ENCODE measurements at regions not wholly inside any gene's neighbourhood (a gene's known extent, or its start where the extent isn't known, plus 50 kb on each side); places are given as distances from the start of the nearest gene placed in this dataset.

GRCh38 chr3:59286791-59287531, 237.1 kb upstream of the CFAP20DC start:
- DNase-seq (no peak), ATAC-seq (ENCODE audit: low read depth) (peak; percentile 82)
- Mint-ChIP-seq H3K9me3 (no peaks in the 10 kb centered on the region), H3K4me3 (peak overlapping the region; percentile 7), H3K27me3 (no peaks in the 10 kb centered on the region), H3K4me1 (peaks cover 17% of the 10 kb centered on the region), H3K27ac (peak overlapping the region; percentile 39), H3K36me3 (no peaks in the 10 kb centered on the region)
- POLR2A ChIA-PET: no interaction called here

GRCh38 chr3:59285560-59285959, 235.7 kb upstream of the CFAP20DC start:
- Mint-ChIP-seq H3K4me3 (no peak overlapping the region), H3K27me3 (no peaks in the 10 kb centered on the region), H3K36me3 (no peaks in the 10 kb centered on the region), H3K4me1 (peaks cover 15% of the 10 kb centered on the region), H3K9me3 (no peaks in the 10 kb centered on the region), H3K27ac (no peak overlapping the region)
- ATAC-seq (ENCODE audit: low read depth) (no peak), DNase-seq (no peak)
- POLR2A ChIA-PET: no interaction called here

- no peaks in the 10 kb centered on the region for H3K36me3 Mint-ChIP-seq
- DNase-seq (no peak), ATAC-seq (ENCODE audit: low read depth) (no peak)
- H3K4me3 Mint-ChIP-seq: no peak overlapping the region
- H3K9me3 Mint-ChIP-seq: no peaks in the 10 kb centered on the region
- H3K4me1 Mint-ChIP-seq: peaks cover 12% of the 10 kb centered on the region
- H3K27me3 Mint-ChIP-seq: no peaks in the 10 kb centered on the region
- POLR2A ChIA-PET: no interaction called here
- no peak overlapping the region for H3K27ac Mint-ChIP-seq
These were observed 235.1 kb upstream of the CFAP20DC start for GRCh38 chr3:59284926-59285325.

- Mint-ChIP-seq H3K27ac (no peak overlapping the region), H3K9me3 (no peaks in the 10 kb centered on the region), H3K27me3 (peaks cover 3% of the 10 kb centered on the region), H3K4me1 (no peaks in the 10 kb centered on the region), H3K4me3 (no peak overlapping the region), H3K36me3 (no peaks in the 10 kb centered on the region)
- POLR2A ChIA-PET: no interaction called here
- ATAC-seq (ENCODE audit: low read depth) (no peak), DNase-seq (no peak)
These were observed 230.3 kb upstream of the CFAP20DC start for GRCh38 chr3:59280113-59280512.

- Mint-ChIP-seq H3K36me3 (no peaks in the 10 kb centered on the region), H3K4me1 (no peaks in the 10 kb centered on the region), H3K27ac (no peak overlapping the region), H3K4me3 (no peak overlapping the region), H3K27me3 (peaks cover 3% of the 10 kb centered on the region), H3K9me3 (no peaks in the 10 kb centered on the region)
- DNase-seq (no peak), ATAC-seq (ENCODE audit: low read depth) (no peak)
- POLR2A ChIA-PET: no interaction called here
These were observed 228.0 kb upstream of the CFAP20DC start for GRCh38 chr3:59277816-59278215.

GRCh38 chr3:59277201-59277600, 227.4 kb upstream of the CFAP20DC start:
- H3K36me3 Mint-ChIP-seq: no peaks in the 10 kb centered on the region
- peaks cover 3% of the 10 kb centered on the region for H3K27me3 Mint-ChIP-seq
- no peak for DNase-seq
- POLR2A ChIA-PET: no interaction called here
- no peak overlapping the region for H3K27ac Mint-ChIP-seq
- no peaks in the 10 kb centered on the region for H3K9me3 Mint-ChIP-seq
- no peak for ATAC-seq (ENCODE audit: low read depth)
- H3K4me1 Mint-ChIP-seq: no peaks in the 10 kb centered on the region
- no peak overlapping the region for H3K4me3 Mint-ChIP-seq

- Mint-ChIP-seq H3K27me3 (peaks cover 3% of the 10 kb centered on the region), H3K27ac (no peak overlapping the region), H3K4me1 (no peaks in the 10 kb centered on the region), H3K9me3 (no peaks in the 10 kb centered on the region), H3K36me3 (no peaks in the 10 kb centered on the region), H3K4me3 (no peak overlapping the region)
- ATAC-seq (ENCODE audit: low read depth) (no peak), DNase-seq (no peak)
- POLR2A ChIA-PET: no interaction called here
These were observed 224.2 kb upstream of the CFAP20DC start for GRCh38 chr3:59273976-59274375.

- Mint-ChIP-seq H3K4me3 (no peak overlapping the region), H3K27me3 (no peaks in the 10 kb centered on the region), H3K36me3 (no peaks in the 10 kb centered on the region), H3K27ac (no peak overlapping the region), H3K9me3 (no peaks in the 10 kb centered on the region), H3K4me1 (no peaks in the 10 kb centered on the region)
- POLR2A ChIA-PET: no interaction called here
- ATAC-seq (ENCODE audit: low read depth) (no peak), DNase-seq (no peak)
These were observed 222.1 kb upstream of the CFAP20DC start for GRCh38 chr3:59271971-59272370.

- POLR2A ChIA-PET: no interaction called here
- H3K9me3 Mint-ChIP-seq: no peaks in the 10 kb centered on the region
- no peak overlapping the region for H3K27ac Mint-ChIP-seq
- no peak for DNase-seq
- no peak overlapping the region for H3K4me3 Mint-ChIP-seq
- no peaks in the 10 kb centered on the region for H3K27me3 Mint-ChIP-seq
- no peaks in the 10 kb centered on the region for H3K36me3 Mint-ChIP-seq
- ATAC-seq (ENCODE audit: low read depth): no peak
- H3K4me1 Mint-ChIP-seq: no peaks in the 10 kb centered on the region
These were observed 221.1 kb upstream of the CFAP20DC start for GRCh38 chr3:59270921-59271320.

- H3K9me3 Mint-ChIP-seq: no peaks in the 10 kb centered on the region
- no peaks in the 10 kb centered on the region for H3K4me1 Mint-ChIP-seq
- no peak overlapping the region for H3K27ac Mint-ChIP-seq
- no peak for DNase-seq
- no peaks in the 10 kb centered on the region for H3K36me3 Mint-ChIP-seq
- no peak overlapping the region for H3K4me3 Mint-ChIP-seq
- POLR2A ChIA-PET: no interaction called here
- H3K27me3 Mint-ChIP-seq: no peaks in the 10 kb centered on the region
- no peak for ATAC-seq (ENCODE audit: low read depth)
These were observed 220.4 kb upstream of the CFAP20DC start for GRCh38 chr3:59270209-59270608.

- DNase-seq (no peak), ATAC-seq (ENCODE audit: low read depth) (no peak)
- no peaks in the 10 kb centered on the region for H3K27me3 Mint-ChIP-seq
- H3K9me3 Mint-ChIP-seq: peaks cover 3% of the 10 kb centered on the region
- no peak overlapping the region for H3K27ac Mint-ChIP-seq
- no peaks in the 10 kb centered on the region for H3K4me1 Mint-ChIP-seq
- H3K36me3 Mint-ChIP-seq: no peaks in the 10 kb centered on the region
- no peak overlapping the region for H3K4me3 Mint-ChIP-seq
- POLR2A ChIA-PET: no interaction called here
These were observed 218.3 kb upstream of the CFAP20DC start for GRCh38 chr3:59268170-59268569.

GRCh38 chr3:59267021-59267420, 217.2 kb upstream of the CFAP20DC start:
- Mint-ChIP-seq H3K4me1 (no peaks in the 10 kb centered on the region), H3K4me3 (no peak overlapping the region), H3K9me3 (peaks cover 3% of the 10 kb centered on the region), H3K27ac (no peak overlapping the region), H3K27me3 (no peaks in the 10 kb centered on the region), H3K36me3 (no peaks in the 10 kb centered on the region)
- DNase-seq (no peak), ATAC-seq (ENCODE audit: low read depth) (no peak)
- POLR2A ChIA-PET: no interaction called here

- DNase-seq: no peak
- POLR2A ChIA-PET: no interaction called here
- Mint-ChIP-seq H3K27ac (no peak overlapping the region), H3K4me1 (no peaks in the 10 kb centered on the region), H3K27me3 (no peaks in the 10 kb centered on the region), H3K36me3 (no peaks in the 10 kb centered on the region), H3K4me3 (no peak overlapping the region), H3K9me3 (peaks cover 3% of the 10 kb centered on the region)
- ATAC-seq (ENCODE audit: low read depth): no peak
These were observed 216.7 kb upstream of the CFAP20DC start for GRCh38 chr3:59266551-59266950.

- no peak overlapping the region for H3K27ac Mint-ChIP-seq
These were observed 215.7 kb upstream of the CFAP20DC start for GRCh38 chr3:59265566-59265965.

GRCh38 chr3:59264366-59264765, 214.5 kb upstream of the CFAP20DC start:
- no peaks in the 10 kb centered on the region for H3K4me1 Mint-ChIP-seq
- H3K4me3 Mint-ChIP-seq: no peak overlapping the region
- ATAC-seq (ENCODE audit: low read depth) (no peak), DNase-seq (no peak)
- no peak overlapping the region for H3K27ac Mint-ChIP-seq
- H3K9me3 Mint-ChIP-seq: peaks cover 3% of the 10 kb centered on the region
- no peaks in the 10 kb centered on the region for H3K27me3 Mint-ChIP-seq
- no peaks in the 10 kb centered on the region for H3K36me3 Mint-ChIP-seq
- POLR2A ChIA-PET: no interaction called here

More at GRCh38 chr3:59265566-59265965, 215.7 kb upstream of the CFAP20DC start:
- no peak overlapping the region for H3K4me3 Mint-ChIP-seq
- H3K9me3 Mint-ChIP-seq: peaks cover 3% of the 10 kb centered on the region
- POLR2A ChIA-PET: no interaction called here
- DNase-seq (no peak), ATAC-seq (ENCODE audit: low read depth) (no peak)
- no peaks in the 10 kb centered on the region for H3K27me3 Mint-ChIP-seq
- no peaks in the 10 kb centered on the region for H3K4me1 Mint-ChIP-seq
- no peaks in the 10 kb centered on the region for H3K36me3 Mint-ChIP-seq
